ENCODE measurements at regions not wholly inside any gene's neighbourhood (a gene's known extent, or its start where the extent isn't known, plus 50 kb on each side); places are given as distances from the start of the nearest gene placed in this dataset.
"Not testable (repeated sequence)": the region's sequence is repeated elsewhere in the genome, so short reads cannot be mapped to it uniquely, and the experiment has no call there.

GRCh38 chr6:67467341-67467740 lies 1167.7 kb upstream of the ADGRB3 start:
- no peak for DNase-seq

GRCh38 chr6:67462725-67463124 lies 1172.4 kb upstream of the ADGRB3 start:
- not testable (repeated sequence) for DNase-seq

- no peak for DNase-seq
Measured at GRCh38 chr6:67459556-67459955, 1175.5 kb upstream of the ADGRB3 start.

- DNase-seq = no peak
Measured at GRCh38 chr6:67458265-67458664, 1176.8 kb upstream of the ADGRB3 start.

- no peak for DNase-seq
Measured at GRCh38 chr6:67451874-67452273, 1183.2 kb upstream of the ADGRB3 start.

GRCh38 chr6:67450641-67451040 lies 1184.4 kb upstream of the ADGRB3 start:
- DNase-seq = no peak

GRCh38 chr6:67449602-67450001 lies 1185.5 kb upstream of the ADGRB3 start:
- DNase-seq = no peak

GRCh38 chr6:67433124-67433523 lies 1202.0 kb upstream of the ADGRB3 start:
- DNase-seq = no peak

- no peak for DNase-seq
Measured at GRCh38 chr6:67431076-67431475, 1204.0 kb upstream of the ADGRB3 start.

- not testable (repeated sequence) for DNase-seq
Measured at GRCh38 chr6:67426686-67427085, 1208.4 kb upstream of the ADGRB3 start.

- DNase-seq = no peak
Measured at GRCh38 chr6:67412035-67412434, 1223.0 kb upstream of the ADGRB3 start.

GRCh38 chr6:67411036-67411435 lies 1224.0 kb upstream of the ADGRB3 start:
- DNase-seq = no peak

GRCh38 chr6:67394254-67394653 lies 1240.8 kb upstream of the ADGRB3 start:
- DNase-seq = no peak

- no peak for DNase-seq
Measured at GRCh38 chr6:67393356-67393755, 1241.7 kb upstream of the ADGRB3 start.

GRCh38 chr6:67391955-67392354 lies 1243.1 kb upstream of the ADGRB3 start:
- no peak for DNase-seq

- no peak for DNase-seq
Measured at GRCh38 chr6:67369679-67370078, 1265.4 kb upstream of the ADGRB3 start.

- no peak for DNase-seq
Measured at GRCh38 chr6:67362976-67363375, 1272.1 kb upstream of the ADGRB3 start.

GRCh38 chr6:67361264-67361663 lies 1273.8 kb upstream of the ADGRB3 start:
- no peak for DNase-seq

GRCh38 chr6:67358241-67358640 lies 1276.8 kb upstream of the ADGRB3 start:
- DNase-seq = no peak

GRCh38 chr6:67353861-67354260 lies 1281.2 kb upstream of the ADGRB3 start:
- no peak for DNase-seq

- no peak for DNase-seq
Measured at GRCh38 chr6:67352717-67353116, 1282.4 kb upstream of the ADGRB3 start.

- no peak for DNase-seq
Measured at GRCh38 chr6:67350729-67351128, 1284.4 kb upstream of the ADGRB3 start.

- DNase-seq = no peak
Measured at GRCh38 chr6:67345946-67346345, 1289.1 kb upstream of the ADGRB3 start.

- DNase-seq = no peak
Measured at GRCh38 chr6:67336014-67336413, 1299.1 kb upstream of the ADGRB3 start.

GRCh38 chr6:67331304-67331703 lies 1303.8 kb upstream of the ADGRB3 start:
- DNase-seq = no peak

GRCh38 chr6:67328269-67328668 lies 1306.8 kb upstream of the ADGRB3 start:
- no peak for DNase-seq

All from activated T-cell treated with anti-CD3 and anti-CD28 coated beads, Interleukin-2, amount 50 U/mL, for 1 hour (primary cell).